ENCODE measurements at regions not wholly inside any gene's neighbourhood (a gene's known extent, or its start where the extent isn't known, plus 50 kb on each side); places are given as distances from the start of the nearest gene placed in this dataset.

DNA sequence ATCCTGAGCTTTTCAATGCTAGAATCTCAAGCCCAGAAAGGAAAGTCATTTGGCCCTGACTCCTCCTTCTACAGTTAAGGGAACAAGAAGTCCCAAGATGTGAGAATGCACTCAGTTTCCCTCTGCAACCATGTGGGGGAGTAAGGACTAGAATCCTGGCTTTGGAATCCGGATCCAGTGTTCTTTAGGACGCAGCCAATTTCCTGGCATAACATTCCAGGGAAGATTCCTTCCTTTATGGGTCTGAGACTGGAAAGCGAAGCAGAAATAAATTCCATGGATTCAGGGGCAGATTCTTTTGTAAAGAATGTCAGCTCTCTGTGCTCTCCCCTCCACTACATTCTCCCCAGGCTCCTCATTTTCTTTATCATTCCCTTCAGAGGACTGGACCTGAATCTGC is 151.8 kb upstream of the SOX14 start:
- Histone ChIP-seq H3K36me3 (ENCODE audit: insufficient read depth, low read length) (no peaks in the 10 kb centered on the region), H3K4me1 (ENCODE audit: insufficient read depth, low read length) (peaks cover 46% of the 10 kb centered on the region), H3K27ac (ENCODE audit: low read depth, low read length) (peak overlapping the region; percentile 24; the same call in 1 of the 2 replicates), H3K27me3 (ENCODE audit: insufficient read depth, low read length) (no peaks in the 10 kb centered on the region), H3K4me3 (ENCODE audit: low read length) (no peak overlapping the region), H3K9ac (ENCODE audit: low read depth, low read length) (no peak overlapping the region), H3K9me3 (ENCODE audit: insufficient read depth, low read depth, low read length) (no peaks in the 10 kb centered on the region)
- WGBS, result 29% methylated on average over 3 of the region's 3 CpGs

DNA sequence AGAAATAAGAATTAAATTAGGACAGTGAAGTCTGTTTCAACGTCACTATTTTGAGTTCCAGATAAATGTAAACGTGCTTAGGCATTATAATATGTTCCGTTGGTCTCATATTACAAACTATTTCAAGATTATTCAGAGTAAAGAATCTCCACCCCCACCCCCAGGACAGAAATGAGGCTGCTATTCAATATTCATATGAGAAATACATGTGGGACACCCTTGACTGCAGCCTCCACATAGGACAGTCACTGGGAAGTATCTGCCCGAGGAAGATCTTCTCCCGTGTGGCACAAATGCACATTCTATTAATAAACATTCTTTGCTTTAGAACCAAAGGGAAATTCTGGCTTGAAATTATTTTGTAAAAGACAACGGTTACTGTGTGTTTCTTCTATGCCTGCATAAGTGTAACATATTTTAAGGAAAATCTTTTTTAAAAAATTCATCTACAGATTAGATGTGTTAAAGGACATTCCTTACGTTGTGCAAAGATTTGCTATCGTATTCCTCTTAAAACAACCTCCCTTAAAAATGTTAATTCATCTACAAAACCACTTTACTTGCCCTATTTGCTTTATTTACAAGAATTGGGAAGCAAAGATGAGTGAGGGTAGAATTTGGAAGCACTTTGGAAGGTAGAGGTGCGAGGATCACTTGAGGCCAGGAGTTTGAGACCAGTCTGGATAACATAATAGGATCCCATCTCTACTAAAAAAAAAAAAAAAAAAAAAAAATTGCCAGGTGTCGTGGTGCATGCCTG is 148.3 kb upstream of the SOX14 start:
- Histone ChIP-seq H3K9me3 (ENCODE audit: insufficient read depth, low read depth, low read length) (no peaks in the 10 kb centered on the region), H3K4me3 (ENCODE audit: low read length) (no peak overlapping the region), H3K27ac (ENCODE audit: low read depth, low read length) (no peak overlapping the region), H3K9ac (ENCODE audit: low read depth, low read length) (no peak overlapping the region), H3K4me1 (ENCODE audit: insufficient read depth, low read length) (peaks cover 46% of the 10 kb centered on the region), H3K27me3 (ENCODE audit: insufficient read depth, low read length) (no peaks in the 10 kb centered on the region), H3K36me3 (ENCODE audit: insufficient read depth, low read length) (no peaks in the 10 kb centered on the region)
- 84% methylated on average over 7 of the region's 10 CpGs for WGBS

DNA sequence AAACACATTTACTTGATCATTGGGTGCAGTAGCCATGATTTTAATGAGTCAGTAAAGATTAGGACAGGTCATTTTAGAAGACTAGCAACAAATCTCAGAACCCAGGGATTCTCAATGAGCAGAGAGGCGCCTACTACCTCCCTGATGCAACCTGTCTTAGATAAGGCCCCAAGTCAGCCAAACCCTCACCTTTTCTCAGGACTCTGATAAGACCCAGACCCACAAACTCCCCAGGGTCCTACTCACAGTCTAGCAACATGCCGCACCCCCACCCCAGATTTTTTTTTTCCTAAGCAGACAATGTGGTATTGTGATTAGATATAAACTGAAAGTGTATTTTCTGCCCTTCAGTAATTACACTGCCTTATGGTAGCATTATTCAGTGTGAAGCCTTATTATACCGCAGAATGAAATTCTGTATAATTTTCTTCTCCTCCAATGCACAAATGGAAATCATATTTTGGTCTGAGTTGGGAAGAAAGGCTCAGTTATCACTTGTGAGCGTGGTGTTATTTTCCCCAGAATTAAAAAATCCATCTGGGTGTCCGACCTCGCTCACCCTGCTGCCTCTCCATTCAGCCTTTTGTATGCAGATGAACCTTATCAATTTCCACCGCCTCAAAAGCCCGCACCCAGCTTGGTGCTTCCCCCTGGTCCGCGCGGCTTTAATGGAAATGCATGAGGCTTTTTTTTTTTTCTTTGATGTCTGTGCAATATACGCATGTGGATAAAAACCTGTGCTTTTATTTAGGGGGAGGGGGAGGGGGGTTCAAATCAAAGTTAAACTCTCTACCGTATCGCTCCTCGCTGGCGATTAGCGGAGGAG is 122.0 kb upstream of the SOX14 start:
- Histone ChIP-seq H3K9me3 (ENCODE audit: insufficient read depth, low read depth, low read length) (no peaks in the 10 kb centered on the region), H3K27me3 (ENCODE audit: insufficient read depth, low read length) (peaks cover 13% of the 10 kb centered on the region; the same call in 1 of the 2 replicates), H3K4me3 (ENCODE audit: low read length) (peak overlapping the region; percentile 12; the same call in 1 of the 2 replicates), H3K4me1 (ENCODE audit: insufficient read depth, low read length) (peaks cover 26% of the 10 kb centered on the region), H3K27ac (ENCODE audit: low read depth, low read length) (no peak overlapping the region; the same call in 1 of the 2 replicates), H3K9ac (ENCODE audit: low read depth, low read length) (no peak overlapping the region), H3K36me3 (ENCODE audit: insufficient read depth, low read length) (no peaks in the 10 kb centered on the region)
- WGBS, result 37% methylated on average over 15 of the region's 17 CpGs

DNA sequence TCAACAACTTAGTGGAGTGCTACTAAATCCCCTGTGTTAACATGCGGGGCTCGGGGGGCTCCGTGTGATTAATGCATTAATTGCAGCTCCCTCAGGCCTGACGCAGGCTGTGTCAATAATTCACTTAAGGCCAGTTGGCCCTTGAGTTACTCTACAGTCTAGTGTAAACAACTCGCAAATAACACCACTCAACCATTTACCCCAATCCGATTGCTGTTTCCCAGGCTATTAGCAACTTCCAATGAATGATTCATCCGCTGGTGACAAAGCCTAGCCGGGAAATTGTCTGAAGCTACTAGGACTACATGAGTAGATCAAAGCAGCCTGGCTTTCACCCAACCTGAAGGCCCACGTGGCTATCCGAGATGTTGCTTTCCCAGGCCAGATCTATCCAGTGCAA is 121.3 kb upstream of the SOX14 start:
- Histone ChIP-seq H3K4me1 (ENCODE audit: insufficient read depth, low read length) (peaks cover 32% of the 10 kb centered on the region), H3K4me3 (ENCODE audit: low read length) (peak overlapping the region; percentile 12; the same call in 1 of the 2 replicates), H3K27me3 (ENCODE audit: insufficient read depth, low read length) (peaks cover 14% of the 10 kb centered on the region; the same call in 1 of the 2 replicates), H3K9me3 (ENCODE audit: insufficient read depth, low read depth, low read length) (no peaks in the 10 kb centered on the region), H3K27ac (ENCODE audit: low read depth, low read length) (peak overlapping the region; percentile 6; the same call in 1 of the 2 replicates), H3K36me3 (ENCODE audit: insufficient read depth, low read length) (no peaks in the 10 kb centered on the region), H3K9ac (ENCODE audit: low read depth, low read length) (no peak overlapping the region)
- WGBS, result 32% methylated on average over 10 of the region's 10 CpGs

DNA sequence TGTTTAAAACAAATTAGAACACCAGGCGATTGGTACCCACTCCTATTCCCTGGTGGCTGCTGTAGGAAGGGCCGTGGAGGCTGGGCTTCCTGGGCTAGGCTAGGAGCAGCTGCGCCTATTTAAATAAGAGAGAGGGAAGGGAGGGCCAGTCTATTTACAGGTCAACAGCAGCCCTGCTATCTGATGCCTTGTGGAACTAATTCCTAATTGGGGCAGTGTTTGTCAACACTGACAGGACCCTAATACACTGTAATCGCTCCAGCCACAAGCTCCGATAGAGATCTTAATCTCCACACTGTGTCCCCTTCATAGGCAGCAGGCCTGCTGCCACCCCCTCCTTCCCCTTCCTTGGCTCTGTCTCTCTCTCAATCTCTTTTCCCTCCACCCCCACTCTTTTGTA is 116.9 kb upstream of the SOX14 start:
- no peaks in the 10 kb centered on the region for H3K36me3 ChIP-seq (ENCODE audit: insufficient read depth, low read length)
- peak overlapping the region; percentile 18 for H3K4me3 ChIP-seq (ENCODE audit: low read length)
- H3K9ac ChIP-seq (ENCODE audit: low read depth, low read length), result no peak overlapping the region
- H3K9me3 ChIP-seq (ENCODE audit: insufficient read depth, low read depth, low read length), result no peaks in the 10 kb centered on the region
- peaks cover 30% of the 10 kb centered on the region for H3K4me1 ChIP-seq (ENCODE audit: insufficient read depth, low read length)
- peaks cover 23% of the 10 kb centered on the region; the same call in 1 of the 2 replicates for H3K27me3 ChIP-seq (ENCODE audit: insufficient read depth, low read length)
- H3K27ac ChIP-seq (ENCODE audit: low read depth, low read length), result no peak overlapping the region
- 14% methylated on average over 5 of the region's 5 CpGs for WGBS

DNA sequence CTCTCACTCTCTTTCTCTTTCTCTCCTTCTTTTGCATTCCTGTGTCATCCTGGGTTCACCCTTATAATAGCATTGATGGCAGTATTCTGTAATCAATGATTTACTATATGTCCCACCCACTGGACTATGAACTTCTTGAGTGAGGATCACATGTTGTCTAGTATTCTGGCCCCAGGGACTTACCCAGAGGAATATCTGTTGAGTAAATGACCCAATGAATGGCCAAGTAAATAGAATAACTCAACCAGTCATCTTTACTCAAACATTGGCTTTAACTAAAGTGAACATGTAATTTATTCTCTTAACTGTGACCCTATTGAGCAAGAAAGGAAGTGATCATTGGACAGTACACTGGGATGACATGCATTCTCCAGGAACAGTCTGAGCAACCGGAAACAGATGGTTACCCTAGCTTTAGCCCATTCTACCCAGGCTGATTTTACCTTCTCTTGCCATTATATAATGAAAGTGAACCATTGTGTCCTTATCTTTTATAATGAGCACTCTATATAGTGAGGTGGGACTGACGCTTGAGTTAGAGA is 94.5 kb upstream of the SOX14 start:
- Histone ChIP-seq H3K4me3 (ENCODE audit: low read length) (no peak overlapping the region), H3K36me3 (ENCODE audit: insufficient read depth, low read length) (no peaks in the 10 kb centered on the region), H3K9me3 (ENCODE audit: insufficient read depth, low read depth, low read length) (peaks cover 4% of the 10 kb centered on the region; the same call in 1 of the 2 replicates), H3K4me1 (ENCODE audit: insufficient read depth, low read length) (no peaks in the 10 kb centered on the region), H3K27ac (ENCODE audit: low read depth, low read length) (no peak overlapping the region), H3K9ac (ENCODE audit: low read depth, low read length) (no peak overlapping the region), H3K27me3 (ENCODE audit: insufficient read depth, low read length) (no peaks in the 10 kb centered on the region)
- 90% methylated on average over 2 of the region's 2 CpGs for WGBS

DNA sequence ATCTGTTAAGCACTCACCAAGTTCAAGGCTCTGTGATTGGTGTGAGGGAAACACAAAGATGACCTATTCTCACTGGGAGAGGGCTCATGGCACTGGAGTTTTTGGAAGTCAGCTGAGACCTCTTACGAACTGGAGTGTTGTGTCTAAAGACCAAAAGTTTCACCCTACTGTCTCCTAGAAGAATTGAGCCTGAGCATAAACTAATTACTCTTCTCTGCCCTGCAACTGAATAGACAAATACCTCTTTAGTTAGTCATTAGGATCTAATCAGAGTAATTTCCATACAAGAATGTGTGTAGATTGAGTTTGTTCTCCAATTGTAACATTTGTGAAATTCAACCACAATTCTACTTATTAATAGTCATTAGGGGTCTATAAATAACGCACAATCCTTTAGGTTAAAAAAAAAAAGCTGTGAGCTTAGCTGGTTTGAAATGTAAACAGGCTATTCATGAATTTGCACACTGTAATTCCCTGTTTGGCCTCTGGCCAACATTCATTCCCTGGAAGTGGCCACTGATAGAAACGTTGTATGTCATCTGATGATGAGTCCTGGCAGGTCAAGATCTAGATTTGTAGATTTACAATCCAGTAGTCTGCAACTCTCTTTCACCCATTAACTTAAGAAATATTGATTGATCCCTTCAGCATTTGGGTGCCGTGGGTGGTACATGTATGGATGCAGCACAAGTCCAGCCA is 76.8 kb upstream of the SOX14 start:
- Histone ChIP-seq H3K4me1 (ENCODE audit: insufficient read depth, low read length) (no peaks in the 10 kb centered on the region), H3K9ac (ENCODE audit: low read depth, low read length) (no peak overlapping the region), H3K27ac (ENCODE audit: low read depth, low read length) (no peak overlapping the region), H3K9me3 (ENCODE audit: insufficient read depth, low read depth, low read length) (no peaks in the 10 kb centered on the region), H3K27me3 (ENCODE audit: insufficient read depth, low read length) (no peaks in the 10 kb centered on the region), H3K36me3 (ENCODE audit: insufficient read depth, low read length) (no peaks in the 10 kb centered on the region), H3K4me3 (ENCODE audit: low read length) (no peak overlapping the region)
- 92% methylated on average over 4 of the region's 4 CpGs for WGBS

DNA sequence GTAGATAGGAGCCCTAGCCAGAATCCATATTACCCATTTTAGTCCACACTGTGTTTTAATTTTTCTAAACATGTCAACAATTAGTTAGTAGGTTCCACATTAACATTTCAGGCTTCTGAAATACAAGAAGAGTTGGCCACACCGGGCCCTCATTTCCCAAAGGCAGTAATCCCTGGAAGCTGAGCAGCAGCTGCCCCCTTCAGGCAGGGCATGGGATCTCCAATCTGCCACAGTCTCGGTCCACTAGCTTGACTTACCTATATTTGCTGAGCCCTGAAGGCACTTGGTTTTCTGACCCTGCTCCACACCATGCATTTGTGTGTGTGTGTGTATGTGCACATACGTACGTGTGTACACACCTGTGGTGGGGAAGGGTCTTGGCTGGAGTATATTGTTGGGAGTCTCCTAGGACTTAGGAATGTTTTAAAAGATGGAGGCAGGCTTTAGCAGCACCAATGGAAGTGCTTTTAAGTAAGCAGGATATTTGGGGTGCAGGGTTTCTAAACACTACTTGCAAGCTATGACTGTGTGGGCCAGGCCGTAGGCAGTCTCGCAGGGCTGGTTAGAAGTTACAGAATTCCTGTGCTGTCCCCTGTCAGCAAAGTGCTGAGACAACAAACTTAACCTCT is 71.2 kb upstream of the SOX14 start:
- 35% methylated on average over 6 of the region's 6 CpGs for WGBS
- Histone ChIP-seq H3K9ac (ENCODE audit: low read depth, low read length) (no peak overlapping the region), H3K4me3 (ENCODE audit: low read length) (no peak overlapping the region), H3K4me1 (ENCODE audit: insufficient read depth, low read length) (peaks cover 17% of the 10 kb centered on the region), H3K27ac (ENCODE audit: low read depth, low read length) (no peak overlapping the region), H3K27me3 (ENCODE audit: insufficient read depth, low read length) (peaks cover 12% of the 10 kb centered on the region; the same call in 1 of the 2 replicates), H3K36me3 (ENCODE audit: insufficient read depth, low read length) (no peaks in the 10 kb centered on the region), H3K9me3 (ENCODE audit: insufficient read depth, low read depth, low read length) (no peaks in the 10 kb centered on the region)

DNA sequence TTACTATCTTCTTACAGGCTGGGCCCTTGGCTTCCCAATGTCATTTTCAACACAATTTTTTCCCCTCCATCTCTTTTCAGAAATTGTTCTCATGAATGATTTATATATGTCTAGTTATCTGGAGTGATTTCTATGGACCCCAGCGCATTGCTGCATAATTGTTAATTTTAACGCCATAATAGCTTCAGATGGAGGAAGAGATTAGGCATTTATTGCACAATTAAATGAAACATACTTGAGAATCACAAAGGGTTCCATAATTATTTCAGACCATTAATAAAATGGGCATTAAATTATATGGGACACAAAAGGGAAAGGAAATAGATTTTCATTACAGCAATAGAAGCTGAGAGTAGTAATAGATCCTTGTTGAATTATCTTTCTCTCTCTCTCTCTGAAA is 70.3 kb upstream of the SOX14 start:
- Histone ChIP-seq H3K9me3 (ENCODE audit: insufficient read depth, low read depth, low read length) (no peaks in the 10 kb centered on the region), H3K9ac (ENCODE audit: low read depth, low read length) (no peak overlapping the region), H3K27me3 (ENCODE audit: insufficient read depth, low read length) (peaks cover 12% of the 10 kb centered on the region; the same call in 1 of the 2 replicates), H3K36me3 (ENCODE audit: insufficient read depth, low read length) (no peaks in the 10 kb centered on the region), H3K4me1 (ENCODE audit: insufficient read depth, low read length) (peaks cover 17% of the 10 kb centered on the region), H3K27ac (ENCODE audit: low read depth, low read length) (no peak overlapping the region), H3K4me3 (ENCODE audit: low read length) (no peak overlapping the region)
- WGBS, result 100% methylated on average over 2 of the region's 2 CpGs

DNA sequence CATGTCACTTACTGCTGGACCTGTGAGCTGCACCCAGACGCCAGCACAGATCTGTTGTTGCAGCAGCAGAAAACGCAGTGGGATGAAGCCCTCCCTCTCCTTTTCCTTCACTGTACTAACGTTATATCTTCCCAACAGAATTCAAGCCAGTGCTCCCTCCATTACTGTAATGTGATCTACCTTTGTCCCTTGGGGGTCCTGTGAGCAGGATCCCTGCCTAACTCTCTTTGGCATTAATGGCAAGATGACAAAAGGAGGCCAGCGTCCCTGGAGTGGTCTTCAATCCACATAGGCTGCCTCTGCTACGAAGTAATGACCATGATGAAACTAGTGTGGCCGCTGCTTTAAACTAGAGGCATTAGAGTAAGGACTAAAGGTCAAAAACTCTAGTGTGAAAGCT is 69.3 kb upstream of the SOX14 start:
- H3K27me3 ChIP-seq (ENCODE audit: insufficient read depth, low read length), result peaks cover 12% of the 10 kb centered on the region; the same call in 1 of the 2 replicates
- no peaks in the 10 kb centered on the region for H3K36me3 ChIP-seq (ENCODE audit: insufficient read depth, low read length)
- no peak overlapping the region for H3K4me3 ChIP-seq (ENCODE audit: low read length)
- H3K9me3 ChIP-seq (ENCODE audit: insufficient read depth, low read depth, low read length), result no peaks in the 10 kb centered on the region
- no peak overlapping the region for H3K9ac ChIP-seq (ENCODE audit: low read depth, low read length)
- 47% methylated on average over 6 of the region's 6 CpGs for WGBS
- H3K4me1 ChIP-seq (ENCODE audit: insufficient read depth, low read length), result peaks cover 17% of the 10 kb centered on the region
- no peak overlapping the region for H3K27ac ChIP-seq (ENCODE audit: low read depth, low read length)

Data from HUES64 (cell line).